NCI-H2107 treated with DMSO at 0.1 percent for 48 hours (cell line): ENCODE measurements at regions not wholly inside any gene's neighbourhood (a gene's known extent, or its start where the extent isn't known, plus 50 kb on each side); places are given as distances from the start of the nearest gene placed in this dataset.

Source experiments
- DNase-seq: peaks from one replicate; lab custom pipeline; 2025; ENCODE audit not compliant: unreplicated experiment; lab: John Stamatoyannopoulos, UW

DNA sequence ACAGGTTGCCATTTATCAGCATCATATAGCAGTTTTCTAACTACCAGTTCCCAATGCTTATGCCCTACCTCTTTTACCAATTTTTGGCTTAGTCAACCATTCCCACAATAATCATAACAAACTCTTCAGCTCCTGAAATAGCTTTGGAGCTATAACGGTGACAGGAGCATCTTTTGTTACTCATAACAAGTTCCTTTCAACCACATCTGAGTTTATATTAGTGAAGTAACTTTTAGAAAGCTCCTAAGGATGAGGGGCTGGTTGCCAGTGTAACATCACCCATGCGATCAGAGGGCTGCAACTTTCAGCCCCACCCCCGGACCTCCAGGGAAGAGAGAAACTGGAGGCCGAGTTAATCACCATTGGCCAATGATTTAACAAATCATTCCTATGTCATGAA, 495.3 kb upstream of the RASGRP1 start:
- no peak for DNase-seq

DNA sequence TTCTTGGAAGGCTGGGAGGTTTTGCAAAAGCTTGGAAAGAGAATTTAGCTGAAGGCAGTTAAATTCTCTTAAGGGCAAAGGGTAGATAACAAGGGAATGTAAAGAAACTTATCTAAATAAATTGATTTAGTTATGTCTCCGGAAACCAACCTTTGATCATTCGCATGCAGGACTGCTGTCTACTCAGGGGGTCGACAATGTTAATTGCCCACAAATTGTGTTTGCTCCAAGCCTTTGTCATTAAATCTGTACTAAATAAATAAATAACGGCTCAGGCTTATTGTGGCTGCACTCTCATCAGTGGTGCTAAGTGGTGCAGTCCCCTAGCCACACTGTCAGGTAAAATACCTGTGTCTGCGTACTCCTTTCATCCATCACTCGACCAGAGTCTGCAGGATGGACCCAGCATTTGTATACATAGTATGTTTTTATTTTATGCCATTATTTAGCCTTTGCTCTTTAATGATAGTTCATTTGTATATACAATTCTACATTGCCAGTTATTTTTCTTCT, 497.4 kb upstream of the RASGRP1 start:
- DNase-seq = no peak

DNA sequence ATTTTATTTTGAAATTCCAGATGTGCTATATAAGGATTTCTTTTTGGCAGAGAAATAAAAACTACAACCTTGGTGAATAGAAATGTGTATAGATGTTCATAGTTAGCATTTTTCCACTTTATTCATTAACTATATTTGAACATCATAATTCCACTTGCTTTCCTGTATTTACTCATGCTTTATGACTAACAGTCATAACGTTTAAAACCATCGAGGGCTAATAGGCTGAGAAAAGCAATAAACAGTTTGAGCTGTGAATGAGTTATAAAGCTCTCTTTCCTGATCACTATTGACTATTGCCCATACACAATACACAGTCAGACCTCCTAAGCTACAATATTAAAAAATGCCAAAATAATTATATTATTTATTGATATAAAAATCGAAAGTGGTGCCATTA, 502.1 kb upstream of the RASGRP1 start:
- no peak for DNase-seq

DNA sequence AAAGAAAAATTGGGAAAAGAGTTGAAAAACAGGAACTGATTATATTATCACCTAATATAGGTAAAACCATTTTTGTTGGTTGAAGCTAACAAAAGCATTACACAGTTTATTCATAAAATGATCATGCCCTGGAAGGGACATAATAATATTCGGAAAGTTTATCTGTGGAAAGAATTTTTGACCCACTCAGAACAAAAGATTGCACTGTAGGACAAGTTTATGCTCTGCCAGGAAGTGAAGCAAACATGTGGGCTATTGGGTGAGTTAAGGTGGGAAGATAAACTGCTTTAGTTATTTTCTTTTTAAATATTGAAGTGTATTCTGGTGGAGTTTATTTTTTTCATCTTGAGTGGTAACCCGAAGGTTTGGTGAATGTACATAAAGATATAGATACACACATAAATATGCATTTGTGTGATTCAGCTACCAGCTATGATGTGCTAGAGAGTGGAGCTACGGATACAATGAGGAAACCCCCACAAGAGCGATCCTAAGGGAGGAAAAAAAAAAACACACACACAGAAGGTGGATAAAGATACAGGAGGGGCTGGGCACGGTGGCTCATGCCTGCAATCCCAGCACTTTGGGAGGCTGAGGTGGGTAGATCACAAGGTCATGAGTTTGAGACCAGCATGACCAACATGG, 506.4 kb upstream of the THBS1 start:
- no peak for DNase-seq

DNA sequence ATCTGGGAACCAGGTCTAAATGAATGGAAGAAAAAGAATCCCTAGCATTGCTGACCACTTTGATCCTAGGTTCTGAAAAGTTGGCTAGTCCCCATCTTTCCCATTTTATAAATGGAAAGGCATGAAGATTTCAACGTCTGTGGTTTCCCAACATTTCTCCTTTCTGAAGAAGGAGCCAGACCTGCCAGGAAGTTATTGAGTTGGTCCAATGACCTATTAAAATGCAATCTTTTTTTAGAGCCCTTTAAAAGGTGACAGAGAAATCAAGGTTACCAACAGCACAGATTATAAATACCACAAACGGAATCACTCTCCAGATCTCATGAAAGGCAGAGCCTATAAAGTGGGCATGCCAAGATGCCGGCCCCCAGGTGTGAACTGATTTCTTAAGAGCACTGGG, 505.6 kb upstream of the THBS1 start:
- DNase-seq = no peak

DNA sequence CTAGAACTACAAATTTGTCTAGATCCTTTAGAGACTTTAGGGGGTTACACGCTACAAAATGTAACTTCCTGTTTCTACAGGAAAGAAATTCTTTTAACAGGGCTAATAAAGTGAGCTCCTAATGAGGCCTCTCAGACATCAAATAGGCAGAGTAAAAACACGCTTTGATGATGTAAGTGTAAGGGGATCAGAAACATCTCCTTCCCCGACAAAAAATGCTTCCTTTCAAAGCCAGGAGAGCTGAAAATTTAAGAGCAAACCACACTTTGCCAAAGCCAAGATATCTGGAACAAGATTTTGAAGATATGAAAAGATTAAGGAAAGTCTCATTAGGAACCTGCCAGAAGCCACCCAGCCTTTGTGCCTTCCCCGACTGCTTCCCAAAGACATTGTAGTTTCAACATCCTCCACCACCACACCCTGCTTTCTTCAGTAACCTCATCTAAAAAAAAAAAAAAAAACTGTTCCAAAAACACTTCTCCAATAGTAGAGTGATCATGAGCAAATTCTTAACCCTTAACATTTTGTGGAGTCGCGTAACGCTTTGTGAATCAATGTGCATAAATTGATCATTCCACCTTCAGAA, 505.0 kb upstream of the THBS1 start:
- no peak for DNase-seq

DNA sequence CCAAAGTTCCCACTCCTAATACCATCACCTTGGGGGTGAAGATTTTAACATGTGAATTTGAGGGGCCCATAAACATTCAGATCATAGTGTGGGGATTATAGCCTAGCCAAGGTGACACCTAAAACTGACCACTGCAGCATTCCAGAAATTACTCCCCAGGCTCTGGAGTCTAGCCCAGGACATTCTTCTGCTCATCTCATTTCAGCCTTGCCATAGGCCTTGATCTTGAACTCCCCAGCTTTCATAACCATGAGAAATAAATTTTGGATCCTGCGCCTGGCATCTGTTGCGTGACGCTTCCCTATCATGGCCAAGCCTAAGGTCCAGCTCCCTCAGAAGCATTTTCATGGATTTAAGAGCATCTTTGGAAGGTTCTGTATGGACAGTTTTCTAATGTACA, 502.9 kb upstream of the THBS1 start:
- DNase-seq = no peak

DNA sequence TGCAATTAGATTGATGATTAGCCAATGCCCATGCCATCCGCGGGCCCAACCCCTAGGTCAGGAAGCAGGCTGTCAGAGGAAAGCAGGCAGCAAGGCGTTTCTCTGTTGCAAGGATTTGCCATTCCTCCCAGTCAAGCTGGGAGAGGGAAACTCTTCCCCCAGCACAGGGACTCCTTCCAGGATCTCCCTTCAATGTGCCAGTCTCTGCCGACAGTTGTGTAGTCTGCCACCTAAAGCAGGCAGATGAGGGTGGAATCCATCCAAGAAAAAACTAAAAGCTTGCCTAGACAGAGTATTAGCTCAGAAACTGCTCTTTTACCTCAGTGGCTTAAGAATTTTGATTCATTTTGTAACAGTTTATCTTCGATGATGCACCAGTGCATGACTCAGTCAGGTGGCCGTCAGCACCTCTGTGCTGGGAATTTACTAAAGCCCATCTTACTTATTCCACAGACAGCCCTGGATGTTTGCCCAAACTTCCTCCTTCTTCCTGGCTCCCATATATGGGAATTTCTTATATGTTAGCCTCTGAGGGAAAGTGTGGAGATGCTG, 501.5 kb upstream of the THBS1 start:
- no peak for DNase-seq

DNA sequence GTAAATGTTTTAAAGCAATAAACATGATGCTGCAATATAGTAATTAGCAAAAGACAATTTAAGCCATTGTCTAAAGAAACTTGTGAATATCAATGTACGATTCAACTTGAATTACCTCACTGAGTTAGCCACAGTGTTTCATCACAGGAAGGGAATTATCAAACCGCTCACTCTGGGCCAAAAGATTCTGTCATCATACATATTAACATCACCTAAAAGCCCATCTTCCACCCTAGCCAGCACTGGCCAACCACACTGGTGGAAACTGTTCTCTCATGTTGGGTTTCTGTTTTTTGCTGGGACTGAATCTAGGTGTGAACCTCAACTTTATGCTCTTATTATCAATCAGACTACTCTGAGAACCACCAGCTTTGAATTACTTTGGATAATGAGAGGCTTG, 497.7 kb upstream of the THBS1 start:
- no peak for DNase-seq

DNA sequence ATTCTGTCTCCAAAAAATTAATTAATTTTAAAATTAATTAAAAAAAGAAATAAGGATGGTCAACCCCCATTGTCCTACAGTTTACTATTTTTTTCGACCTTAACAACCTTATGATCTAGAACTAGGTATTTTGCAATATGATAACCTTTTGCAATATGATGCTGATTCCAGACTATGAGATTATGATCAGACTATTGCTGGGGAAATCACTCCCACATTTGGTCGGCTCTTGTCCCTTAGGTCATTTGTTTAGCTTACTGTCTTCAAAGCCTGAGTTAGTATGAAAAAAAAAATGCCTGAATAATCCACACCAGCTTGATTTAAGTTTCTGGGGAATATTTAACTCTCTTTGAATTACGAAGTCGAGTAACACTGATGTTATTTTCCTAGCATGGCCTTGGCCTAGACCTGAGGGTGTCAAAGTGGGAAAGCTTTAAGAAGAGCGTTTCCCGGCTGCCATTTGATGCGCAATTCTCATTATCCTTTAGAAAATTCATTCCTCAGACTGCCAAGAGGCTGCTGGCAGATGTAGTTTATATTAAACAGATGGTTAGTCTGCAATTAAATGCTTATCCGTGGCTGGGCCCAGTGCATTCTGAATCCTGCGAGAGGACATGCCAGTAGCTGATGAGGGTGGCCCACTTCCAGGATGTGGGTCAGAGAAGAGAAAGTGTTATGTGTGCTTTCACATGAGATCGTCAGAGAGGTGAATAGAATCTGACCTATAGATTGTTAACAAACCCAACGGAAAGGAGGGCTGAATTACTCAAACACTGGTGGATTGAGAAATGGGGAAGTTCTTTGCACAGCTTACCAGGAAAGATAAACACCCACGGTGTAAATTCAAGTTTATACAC, 496.0 kb upstream of the THBS1 start:
- no peak for DNase-seq

DNA sequence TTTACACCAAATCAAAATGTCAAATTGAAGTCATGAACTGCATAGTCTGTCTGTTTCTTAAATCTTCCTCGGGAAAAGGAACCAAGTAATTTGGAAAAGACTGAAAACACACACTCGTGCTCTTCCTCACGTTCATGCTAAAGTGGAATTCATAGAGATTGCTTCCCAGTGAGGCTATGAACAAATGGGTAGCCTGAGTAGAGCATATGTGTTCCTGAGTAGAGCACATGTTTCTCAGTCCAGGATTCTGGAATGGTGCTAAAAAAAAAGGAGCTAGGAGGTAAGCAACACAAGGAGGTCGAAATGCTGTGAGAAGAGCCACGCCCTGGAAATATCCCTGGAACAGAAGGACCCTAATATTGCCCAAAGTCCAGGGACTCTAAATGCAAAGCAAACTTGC, 494.2 kb upstream of the THBS1 start:
- DNase-seq = no peak

DNA sequence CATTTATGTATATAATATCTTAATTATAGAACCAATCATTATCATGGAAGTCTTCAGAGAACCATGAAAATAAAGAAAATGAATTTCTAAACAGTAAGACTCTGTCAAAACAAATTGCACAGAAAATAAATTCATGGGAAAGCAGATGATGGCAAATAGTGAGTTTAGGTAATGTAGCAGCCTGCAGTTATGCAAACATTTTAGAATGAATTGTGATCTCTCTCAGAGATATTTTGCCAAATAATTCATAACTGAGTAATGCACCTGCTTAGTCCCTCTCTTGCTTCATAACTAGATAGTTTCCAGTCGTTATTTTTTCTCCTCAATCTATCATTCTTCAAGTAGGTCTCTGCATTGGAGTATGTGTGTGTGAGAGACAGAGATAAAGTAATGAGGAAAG, 492.7 kb upstream of the THBS1 start:
- no peak for DNase-seq

DNA sequence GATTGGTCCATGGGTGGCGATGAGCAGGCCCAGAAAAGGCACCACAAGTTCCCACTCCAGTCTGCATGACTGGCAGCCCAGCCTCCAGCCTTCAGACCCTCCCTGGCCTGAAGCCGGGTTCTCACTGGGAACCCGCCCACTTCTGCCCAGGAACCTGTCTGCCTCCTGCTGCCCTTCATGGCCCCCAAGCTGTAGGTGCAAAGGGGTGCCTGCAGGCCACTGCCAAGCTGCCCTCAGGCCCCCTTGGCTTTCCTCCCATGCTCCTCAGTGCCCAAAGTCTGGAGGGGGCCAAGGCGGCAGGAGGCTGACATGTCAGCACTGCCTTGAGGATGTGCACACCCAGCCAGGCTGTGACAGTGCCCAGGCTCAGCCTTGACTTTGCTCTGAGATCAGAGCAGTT, 488.5 kb upstream of the THBS1 start:
- DNase-seq = no peak

DNA sequence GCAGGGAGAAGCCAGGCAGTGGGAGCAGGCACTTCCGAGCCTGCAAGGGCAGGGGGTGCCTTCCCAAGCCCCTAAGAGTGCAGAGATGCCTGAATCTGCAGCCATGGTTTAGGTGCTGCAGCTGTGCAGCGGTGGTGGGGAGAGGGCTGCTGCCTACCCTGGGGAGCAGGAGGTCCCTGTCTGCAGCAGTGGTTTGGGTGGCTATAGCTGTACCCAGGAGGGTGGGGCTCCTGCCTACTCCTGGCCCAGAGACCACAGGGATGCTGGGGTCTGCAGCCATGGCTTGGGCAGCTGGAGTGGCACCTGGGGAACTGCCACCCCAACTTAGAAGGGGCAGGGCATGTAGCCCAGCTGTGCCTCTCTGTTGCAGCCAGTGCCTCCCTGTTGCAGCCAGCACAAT, 488.1 kb upstream of the THBS1 start:
- no peak for DNase-seq

DNA sequence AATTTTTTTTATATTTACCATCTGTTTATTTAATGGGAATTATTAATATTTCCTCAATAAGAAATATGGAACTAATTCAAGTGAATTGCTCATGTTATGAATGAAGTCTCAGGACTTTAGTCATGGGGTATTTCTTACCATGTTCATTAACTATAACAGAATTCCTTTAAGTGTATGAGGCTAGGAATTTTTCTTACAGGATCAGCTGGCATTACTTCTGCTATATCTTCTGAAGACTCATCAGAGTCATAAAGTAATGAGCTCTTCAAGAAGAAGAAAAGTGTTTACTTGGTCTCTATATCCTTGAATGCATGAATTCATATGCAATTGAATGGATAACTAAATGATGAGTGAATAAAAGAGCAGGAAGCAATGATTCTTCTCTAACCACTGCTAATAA, 486.8 kb upstream of the THBS1 start:
- no peak for DNase-seq

DNA sequence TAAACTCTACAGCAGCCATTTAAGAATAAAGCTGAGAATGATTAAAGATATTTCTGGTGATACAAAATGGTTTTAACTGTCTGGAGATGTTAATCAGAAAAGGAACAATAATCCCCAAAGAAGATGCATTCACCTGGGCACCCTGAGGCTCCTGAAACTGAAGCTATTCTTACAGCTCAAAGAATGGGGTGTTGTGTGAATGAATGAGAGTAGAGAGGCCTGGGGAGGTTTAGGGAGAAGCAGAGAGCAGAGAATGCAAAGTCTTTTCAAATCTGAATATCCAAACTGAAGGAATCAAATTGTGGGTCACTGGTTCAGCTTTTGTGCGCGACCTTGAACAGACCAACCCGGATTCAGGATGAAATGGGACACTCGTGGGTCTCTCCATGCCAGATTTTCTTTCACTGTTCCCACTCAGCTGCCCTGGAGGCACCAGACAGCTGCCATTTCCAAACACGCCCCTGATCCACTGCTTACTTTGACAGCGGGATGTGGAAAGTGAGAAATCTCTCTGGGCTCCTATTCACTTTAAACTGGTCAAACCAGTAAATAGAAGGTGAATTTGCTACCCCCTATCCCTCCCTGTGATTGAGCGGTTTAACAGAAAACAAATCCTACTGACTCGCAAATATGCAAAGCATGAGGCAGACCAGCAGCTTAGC, 485.5 kb upstream of the THBS1 start:
- DNase-seq = no peak

DNA sequence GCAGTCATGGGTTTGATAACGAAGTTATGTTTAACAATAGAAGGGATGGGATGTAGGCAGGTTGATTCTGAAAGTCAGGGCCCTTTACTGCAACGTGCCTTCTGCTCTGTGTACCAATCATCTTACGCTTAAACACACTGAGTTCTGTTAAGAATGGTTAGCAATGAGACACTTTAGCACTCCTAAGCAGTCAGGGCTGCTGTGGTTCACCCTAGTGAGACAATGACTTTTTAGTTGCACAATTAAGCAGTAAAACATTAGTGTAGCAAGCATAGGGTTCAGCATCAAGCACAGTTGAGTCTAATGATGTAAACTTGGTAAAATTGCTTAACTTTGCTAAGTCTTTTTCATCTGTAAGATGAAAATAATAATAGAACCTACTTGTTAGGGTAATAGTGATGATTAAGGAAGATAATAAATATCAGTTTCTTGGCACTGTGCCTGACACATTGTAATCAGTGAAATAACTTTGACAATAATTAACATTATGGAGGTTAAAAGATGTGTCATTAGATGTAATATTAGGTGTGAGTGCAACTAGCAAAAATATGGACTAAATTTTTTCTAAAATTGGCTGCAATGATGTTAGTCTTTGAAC, 484.2 kb upstream of the THBS1 start:
- no peak for DNase-seq

DNA sequence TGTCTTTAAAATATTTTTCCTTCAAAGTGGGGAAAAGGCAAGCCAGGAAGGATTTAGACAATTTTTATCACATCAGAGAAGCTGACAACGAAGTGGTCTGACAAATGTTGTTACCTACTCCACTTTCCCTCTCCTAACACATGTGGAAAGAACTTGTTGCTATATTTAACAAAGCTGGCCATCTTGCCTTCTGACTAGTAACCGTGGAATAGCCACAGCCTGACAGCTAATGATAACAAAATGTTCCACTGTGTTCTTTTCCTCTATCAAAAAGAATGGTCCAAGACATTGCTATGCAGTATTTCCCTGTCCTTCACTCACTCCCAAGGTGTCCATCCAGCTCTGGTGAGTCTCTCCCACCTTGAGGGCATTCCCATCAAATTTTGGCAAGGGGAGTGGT, 481.4 kb upstream of the THBS1 start:
- no peak for DNase-seq

DNA sequence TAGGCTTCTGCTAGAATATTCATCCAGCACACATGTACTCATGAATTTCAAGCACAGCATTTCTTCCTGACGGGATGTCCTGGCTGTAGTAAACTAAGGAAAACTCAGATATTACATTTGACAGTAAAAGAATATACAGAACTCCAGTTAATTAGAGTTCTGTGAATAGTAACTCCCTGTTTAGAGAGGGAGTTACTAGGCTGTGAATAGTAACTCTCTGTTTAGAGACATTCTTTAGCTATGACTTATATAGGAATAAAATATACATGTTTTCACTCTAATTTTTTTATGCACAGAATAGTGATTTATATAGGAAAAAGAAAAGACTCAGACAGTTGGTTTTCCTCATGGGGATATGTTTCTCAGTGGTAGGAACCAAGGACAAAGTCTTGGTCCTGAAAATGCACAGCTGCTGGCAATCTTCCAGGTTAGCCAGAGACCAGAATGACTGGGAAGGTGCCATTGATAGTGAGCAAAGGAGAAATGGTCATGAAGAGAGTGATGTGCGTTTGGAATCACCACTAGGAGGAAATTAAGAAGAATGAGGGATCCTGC, 480.7 kb upstream of the THBS1 start:
- DNase-seq = no peak

DNA sequence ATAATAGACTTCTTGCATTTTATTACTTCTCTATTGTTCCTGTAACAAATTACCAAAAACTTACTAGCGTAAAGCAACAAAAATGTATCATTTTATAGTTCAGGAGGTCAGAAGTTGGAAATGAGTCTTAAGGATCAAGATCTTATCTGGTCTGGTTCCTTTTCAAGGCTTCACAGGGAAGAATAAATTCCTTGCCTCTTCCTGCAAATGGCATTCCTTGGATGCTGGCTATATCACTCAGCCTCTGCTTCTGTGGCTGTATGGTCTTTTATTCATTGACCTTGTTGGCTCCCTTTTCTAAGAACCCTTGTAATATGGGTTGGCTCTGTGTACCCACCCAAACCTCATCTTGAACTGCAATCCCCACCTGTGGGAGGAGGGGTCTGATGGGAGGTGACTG, 478.4 kb upstream of the THBS1 start:
- DNase-seq = no peak

DNA sequence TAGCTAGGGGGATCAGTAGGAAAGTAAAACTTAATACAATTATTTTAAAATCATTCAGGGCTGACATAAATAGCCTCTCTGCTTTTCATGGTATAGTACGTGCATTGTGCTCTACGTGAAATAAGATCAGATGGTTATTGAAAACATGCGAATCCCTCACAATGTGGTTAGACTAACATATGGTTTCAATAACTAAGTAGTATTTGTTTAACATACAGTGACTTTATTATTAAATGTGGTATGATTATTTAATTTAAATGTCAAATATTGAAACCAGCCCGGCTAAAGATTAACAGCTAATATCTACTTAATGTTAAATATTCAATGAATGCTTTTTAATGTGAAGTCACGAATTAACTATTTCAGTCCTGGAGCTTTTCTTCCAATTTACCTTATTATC, 473.9 kb upstream of the THBS1 start:
- no peak for DNase-seq
